KBM-7 (cell line): ENCODE measurements at regions not wholly inside any gene's neighbourhood (a gene's known extent, or its start where the extent isn't known, plus 50 kb on each side); places are given as distances from the start of the nearest gene placed in this dataset.

Experiments used
- DNase-seq: peaks from one replicate; pipeline ENCODE4 v3.0.0-alpha.2; 2015
- in situ Hi-C: fragments of 300-500 bp; cut with MboI; formaldehyde crosslinking; loops from 2 replicates; pipeline ENCODE4 v1.14.3; 2020; ENCODE audit warnings: low sequenced_read_pairs, low pct_unique_long_range_greater_than_20kb, mixed read lengths

DNA sequence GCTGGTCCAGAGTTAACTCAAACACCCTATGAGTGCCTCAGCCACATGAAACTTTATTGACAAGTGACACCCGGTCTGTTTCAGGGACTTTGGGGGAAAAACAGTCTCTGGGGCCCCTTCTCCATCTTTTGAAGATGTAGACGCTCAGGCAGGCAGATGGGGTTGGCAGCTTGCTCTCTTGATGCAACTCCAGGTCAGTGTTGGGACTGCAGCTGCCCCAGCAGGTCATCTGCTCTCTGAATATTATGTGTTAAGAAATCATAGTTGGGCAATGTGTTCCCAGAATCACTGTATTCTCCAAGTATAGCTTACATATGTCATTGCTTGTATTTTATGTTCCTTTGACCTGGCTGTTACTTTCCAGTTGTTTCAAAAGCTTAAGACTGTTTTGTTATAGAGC lies 544.9 kb upstream of the MGMT start:
- in situ Hi-C loops, result no loop called here
- no peak for DNase-seq

DNA sequence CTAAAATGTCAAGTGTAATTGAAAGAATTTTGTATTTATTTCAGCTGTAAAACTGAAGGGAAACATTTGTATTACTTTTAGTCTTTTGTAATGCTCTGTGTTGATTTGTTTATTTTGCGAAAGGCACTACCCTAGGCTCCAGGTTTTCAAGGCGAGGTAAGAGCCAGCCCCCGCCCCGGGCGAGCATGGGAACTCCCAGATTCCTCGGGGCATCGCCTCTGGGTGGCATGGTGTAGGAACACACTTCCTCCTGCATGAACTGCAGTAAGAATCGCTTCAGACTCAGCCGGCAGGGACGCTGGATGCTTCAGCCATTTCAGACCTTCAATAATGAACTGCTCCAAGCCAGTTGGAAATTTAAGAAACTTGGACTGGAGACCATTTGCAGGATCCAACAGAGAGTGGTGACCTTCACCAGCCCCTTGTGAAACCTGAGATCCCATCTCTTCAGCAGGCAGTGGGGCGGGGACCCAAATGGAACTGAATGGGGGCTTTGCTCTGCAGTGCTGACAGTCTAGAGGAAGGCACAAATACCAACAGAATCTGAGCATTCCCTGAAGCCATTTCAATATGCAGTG lies 544.3 kb upstream of the MGMT start:
- DNase-seq, result no peak
- in situ Hi-C loops, result no loop called here

GRCh38 chr10:128924918-128925317 lies 542.1 kb upstream of the MGMT start:
- in situ Hi-C loops, result no loop called here

GRCh38 chr10:128926711-128927110 lies 540.3 kb upstream of the MGMT start:
- no peak for DNase-seq

More at GRCh38 chr10:128924918-128925317, 542.1 kb upstream of the MGMT start:
- DNase-seq, result no peak

GRCh38 chr10:128927497-128928161 lies 539.4 kb upstream of the MGMT start:
- DNase-seq, result no peak
- in situ Hi-C loops, result no loop called here

More at GRCh38 chr10:128926711-128927110, 540.3 kb upstream of the MGMT start:
- in situ Hi-C loops, result no loop called here

DNA sequence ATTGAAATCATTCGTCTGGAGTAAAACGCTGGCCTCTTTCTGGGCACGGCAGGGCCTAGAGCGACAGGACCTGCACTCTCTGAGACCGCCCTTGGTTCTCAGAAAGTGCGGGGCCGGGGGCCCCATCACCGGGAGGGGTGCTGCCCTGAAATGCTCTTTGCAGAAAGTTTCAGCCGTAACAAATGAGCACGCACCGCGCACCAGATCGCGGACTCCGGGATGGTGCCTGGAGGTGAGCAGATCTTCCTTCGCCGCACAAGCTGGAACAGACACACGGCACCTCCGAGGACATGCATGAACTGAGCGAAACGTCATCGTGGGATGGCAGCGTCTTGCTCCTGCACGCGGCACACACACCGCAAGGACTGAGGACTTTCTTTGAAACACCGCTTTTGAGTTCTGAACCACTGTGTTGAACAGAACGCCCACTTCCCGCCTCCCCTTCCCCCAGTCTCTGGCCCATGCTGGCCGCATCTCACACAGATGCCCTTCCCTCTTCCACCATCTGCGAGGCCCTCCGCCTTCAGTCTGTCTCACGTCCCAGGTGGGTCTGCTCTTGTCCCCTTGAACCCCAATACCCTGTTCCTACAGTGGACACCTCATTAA lies 538.7 kb upstream of the MGMT start:
- DNase-seq, result no peak
- in situ Hi-C loops, result no loop called here

- in situ Hi-C loops, result no loop called here
- DNase-seq, result no peak
These were observed 537.9 kb upstream of the MGMT start for GRCh38 chr10:128929131-128929530.

DNA sequence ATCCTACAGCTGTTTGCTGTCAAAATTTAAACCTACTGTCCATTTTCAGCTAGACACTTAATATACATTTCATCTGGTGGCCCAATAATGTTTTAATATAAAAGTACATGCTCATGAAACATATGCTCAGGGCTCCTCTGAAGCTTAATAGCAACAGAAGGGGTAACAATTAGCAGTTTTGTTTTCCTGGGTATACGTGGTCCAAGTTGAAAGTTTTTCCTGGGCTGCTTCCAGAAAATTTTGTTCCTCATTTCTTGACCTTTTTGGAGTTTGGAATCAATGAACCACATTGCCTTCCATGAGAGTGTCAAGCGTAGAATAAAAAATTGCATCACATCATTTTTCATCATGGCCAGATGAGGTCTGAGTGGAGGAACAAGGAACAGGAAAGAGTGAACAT lies 537.3 kb upstream of the MGMT start:
- in situ Hi-C loops, result no loop called here
- no peak for DNase-seq

DNA sequence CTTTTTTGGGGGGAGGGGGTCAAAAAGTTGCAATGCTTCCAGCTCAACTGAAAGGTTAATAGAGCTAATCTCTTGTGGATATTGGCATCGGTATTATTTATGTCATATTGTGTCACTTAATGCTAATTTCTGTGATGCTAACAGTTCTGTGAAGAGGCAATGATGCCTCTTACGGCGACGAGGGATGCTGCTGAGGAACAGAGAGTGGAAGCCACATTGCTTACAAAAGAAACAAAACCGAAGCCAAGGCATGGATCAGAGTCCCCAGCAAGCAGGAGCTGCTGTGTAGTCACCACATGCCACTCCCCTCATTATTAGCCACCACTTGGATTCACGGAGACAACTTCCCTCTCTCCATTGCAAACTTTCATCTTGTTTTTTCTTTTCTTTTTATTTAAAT lies 536.5 kb upstream of the MGMT start:
- no peak for DNase-seq
- in situ Hi-C loops, result no loop called here

DNA sequence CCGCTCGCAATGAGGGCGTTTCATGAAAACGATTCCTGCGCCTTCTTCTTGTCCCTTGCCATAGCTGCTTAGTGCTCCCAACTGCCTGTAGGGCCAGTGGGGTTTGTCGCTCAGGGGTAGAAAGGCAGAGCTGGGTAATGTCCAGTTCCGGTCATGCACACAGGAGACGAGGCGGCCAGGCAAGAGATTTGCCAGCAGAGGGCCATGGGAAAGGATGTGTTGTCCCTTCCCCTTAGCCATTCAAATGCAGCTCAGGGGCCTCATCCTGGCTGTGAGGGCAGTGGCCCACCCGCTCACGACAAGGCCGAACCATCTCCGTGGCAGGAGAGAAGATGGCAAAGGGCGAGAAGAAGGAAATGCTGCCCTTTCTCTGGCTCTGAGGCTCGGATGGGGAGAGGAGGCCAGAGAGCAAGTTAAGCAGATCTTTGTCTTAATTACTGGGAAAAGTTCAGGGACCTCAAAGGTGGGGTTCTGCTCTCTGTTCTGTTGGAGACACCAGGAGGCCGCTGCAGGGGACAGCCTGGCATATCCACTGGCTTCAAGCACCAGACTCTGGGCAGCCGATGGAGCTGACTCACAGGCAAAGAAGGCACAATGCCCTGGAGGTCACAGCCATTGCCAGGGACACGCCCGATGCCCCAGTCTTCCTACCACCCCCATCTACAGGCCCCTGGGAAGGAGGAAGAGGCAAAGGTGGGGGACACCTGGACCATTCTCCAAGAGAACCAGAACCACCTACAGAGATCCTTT lies 534.8 kb upstream of the MGMT start:
- in situ Hi-C loops, result no loop called here
- DNase-seq, result no peak

DNA sequence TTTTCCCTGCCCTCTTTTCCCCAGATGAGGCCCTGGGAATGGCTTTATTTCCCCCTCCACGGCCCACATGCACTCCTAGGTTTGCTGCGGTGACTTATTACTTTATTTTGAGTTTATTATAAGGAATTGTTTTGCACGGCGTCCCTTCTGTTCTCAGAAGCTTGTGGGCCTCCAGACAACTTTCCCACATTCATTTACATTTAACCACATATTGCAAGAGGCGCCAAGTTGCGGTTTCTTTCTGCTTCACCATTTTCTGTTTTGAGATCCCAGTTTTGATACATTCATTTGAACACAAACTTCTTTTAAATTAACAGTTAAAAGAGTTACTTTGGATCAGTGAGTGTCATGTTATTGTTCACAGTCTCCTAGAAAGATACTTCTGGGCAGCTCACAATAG lies 532.5 kb upstream of the MGMT start:
- in situ Hi-C loops, result no loop called here
- DNase-seq, result no peak

DNA sequence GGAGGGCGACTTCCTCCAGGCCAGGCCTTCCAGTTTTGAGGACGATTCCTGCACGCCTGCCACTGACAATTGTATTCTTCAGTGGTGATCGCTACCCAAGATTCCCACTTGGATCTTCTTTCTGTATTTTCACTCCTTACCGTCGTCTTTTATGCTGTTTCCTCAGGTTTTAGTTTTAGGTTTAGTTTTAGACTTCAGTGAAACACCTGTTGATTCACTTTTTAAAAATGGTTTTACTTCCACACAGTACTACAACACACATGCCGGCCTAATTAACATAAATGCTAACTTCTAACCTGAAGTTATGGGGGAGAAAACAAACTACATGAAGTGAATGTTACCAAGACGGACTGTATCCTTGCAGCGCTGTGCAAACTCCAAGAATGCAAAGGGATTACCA lies 530.6 kb upstream of the MGMT start:
- in situ Hi-C loops, result no loop called here
- DNase-seq, result no peak

GRCh38 chr10:128938558-128938957 lies 528.5 kb upstream of the MGMT start:
- DNase-seq, result no peak
- in situ Hi-C loops, result no loop called here

DNA sequence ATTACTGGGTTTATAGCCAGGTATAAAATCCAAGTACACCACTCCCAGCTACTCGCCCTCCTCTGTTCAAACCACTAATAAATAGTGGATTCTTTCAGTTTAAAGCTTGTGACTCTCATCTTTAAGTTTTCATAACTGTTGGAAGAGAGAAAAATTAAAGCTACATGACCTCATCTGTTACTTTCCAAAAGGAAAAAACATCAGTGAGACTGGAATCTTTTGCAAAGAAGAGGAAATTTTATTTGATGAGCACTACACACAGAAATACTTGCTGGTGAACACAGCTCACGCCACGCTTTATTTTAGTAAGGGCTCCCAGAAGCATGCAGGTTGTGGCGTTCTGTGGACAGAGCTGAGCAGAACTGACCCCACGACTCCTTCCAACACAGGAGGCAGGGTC lies 527.0 kb upstream of the MGMT start:
- in situ Hi-C loops, result no loop called here
- DNase-seq, result no peak

DNA sequence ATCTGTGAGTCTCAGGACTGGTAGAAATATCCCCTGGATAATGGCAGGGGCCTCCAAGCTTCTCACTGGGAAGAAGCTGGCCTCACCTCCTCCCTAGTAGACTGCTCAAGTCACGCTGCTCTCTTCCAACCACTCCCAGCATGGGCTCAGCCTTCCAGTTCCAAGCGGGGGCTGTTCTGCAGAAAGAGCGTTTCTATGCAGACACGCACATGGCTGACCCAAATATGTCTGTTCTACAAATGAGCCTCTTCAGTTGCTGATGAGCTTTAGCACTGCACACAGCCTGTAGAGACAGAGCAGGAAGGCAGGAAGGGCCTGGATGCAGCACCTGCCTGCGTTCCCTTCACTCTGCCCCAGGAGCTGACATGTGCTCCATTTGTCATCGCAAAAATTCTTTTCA lies 523.9 kb upstream of the MGMT start:
- no peak for DNase-seq
- in situ Hi-C loops, result no loop called here

DNA sequence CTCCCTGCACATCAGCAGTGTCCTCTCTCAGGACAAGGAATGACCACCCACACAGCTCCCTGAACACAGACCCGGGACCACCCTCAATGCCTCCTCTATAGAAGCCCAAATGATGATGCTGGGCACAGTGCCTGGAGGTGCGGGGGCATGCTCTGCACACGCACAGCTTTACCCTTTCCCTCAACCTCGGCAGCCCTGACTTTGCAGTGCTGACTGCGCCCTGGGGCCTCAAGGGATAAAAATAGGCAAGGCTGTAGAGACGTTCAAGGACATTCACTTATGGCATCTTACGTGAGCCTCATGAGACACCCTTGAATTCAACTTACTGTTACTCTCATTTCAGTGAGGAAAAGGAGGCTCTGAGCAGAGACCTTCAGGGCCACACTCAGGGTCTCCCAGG lies 521.6 kb upstream of the MGMT start:
- in situ Hi-C loops, result no loop called here
- DNase-seq, result no peak

GRCh38 chr10:128950159-128950915 lies 516.7 kb upstream of the MGMT start:
- in situ Hi-C loops, result no loop called here
- no peak for DNase-seq

- in situ Hi-C loops, result no loop called here
- no peak for DNase-seq
These were observed 516.1 kb upstream of the MGMT start for GRCh38 chr10:128950916-128951275.

DNA sequence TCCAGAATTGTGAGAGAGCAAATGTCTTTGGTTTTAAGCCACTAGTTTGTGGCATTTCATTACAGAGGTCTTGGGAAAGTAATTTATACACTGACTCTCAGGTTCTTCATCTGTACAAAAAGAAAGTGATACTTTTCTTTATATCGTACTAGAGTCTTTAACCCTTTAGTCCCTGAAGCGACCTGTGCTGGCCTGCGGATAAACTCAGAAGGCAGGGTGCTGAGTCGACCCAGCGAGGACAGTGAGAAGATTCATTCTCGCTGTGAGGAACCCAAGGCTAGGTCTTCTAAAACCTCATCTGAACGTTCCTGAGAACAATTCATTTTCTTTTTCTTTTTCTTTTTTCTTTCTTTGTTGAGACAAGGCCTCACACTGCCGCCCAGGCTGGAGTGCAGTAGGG lies 514.2 kb upstream of the MGMT start:
- in situ Hi-C loops, result no loop called here
- DNase-seq, result no peak

DNA sequence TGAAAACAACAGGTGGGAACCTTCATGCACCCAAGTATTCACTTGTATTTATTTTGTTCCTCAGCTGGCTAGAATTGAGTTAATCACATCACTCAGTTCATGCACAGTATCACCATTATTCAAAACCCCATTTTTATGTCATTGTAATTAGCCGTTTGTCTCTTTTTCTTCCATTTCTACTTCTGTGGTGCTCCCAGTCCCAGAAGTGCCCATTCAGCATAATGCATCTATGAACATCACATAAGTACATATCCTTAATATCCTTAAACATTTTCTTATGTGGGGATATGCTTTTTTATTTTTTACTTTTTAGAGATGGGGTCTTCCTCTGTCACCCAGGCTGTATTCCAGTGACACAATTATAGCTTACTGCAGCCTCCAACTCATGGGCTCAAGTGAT lies 510.9 kb upstream of the MGMT start:
- DNase-seq, result no peak
- in situ Hi-C loops, result no loop called here
